NCI-H2029 (cell line): ENCODE measurements at regions not wholly inside any gene's neighbourhood (a gene's known extent, or its start where the extent isn't known, plus 50 kb on each side); places are given as distances from the start of the nearest gene placed in this dataset.

ENCODE experiments used
- DNase-seq: peaks from one replicate; lab custom pipeline; 2025; lab: John Stamatoyannopoulos, UW

DNA sequence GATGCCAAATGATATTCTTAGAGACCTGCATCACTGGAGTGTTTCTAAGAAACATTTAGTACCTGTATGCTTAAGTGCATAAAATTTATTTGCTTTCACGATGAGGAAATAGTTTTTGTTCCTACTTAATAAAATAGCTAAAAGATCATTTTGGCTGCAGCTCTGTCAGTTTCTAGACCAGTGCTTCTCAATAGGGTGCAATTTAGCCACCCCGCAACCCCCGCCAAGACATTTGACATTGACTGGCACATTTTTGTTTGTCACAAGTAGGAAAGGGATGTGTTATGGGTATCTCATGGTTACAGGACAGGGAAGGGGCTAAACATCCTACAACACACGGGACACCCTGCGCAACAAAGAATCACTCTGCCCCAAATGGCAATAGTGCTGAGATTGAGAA, 335.7 kb upstream of the HSF2 start:
- DNase-seq: no peak

DNA sequence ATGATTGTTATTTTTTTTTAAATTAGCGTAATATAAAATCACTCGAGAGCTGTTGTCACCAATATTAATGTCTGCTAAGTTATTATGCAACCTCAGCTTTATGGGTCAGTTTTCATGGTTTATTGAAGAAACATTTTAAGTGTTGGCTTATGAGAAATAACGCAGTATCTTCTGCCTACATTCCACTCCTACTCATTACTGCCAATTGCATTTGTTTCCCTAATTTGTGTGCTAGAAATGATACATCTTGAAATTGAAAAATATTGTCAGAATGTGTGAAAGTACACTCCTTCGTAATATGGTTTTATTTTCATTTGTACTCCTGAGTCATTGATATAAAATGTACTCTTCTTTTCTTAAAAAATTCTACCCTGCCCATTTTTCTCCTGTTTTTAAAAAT, 333.3 kb upstream of the HSF2 start:
- DNase-seq: no peak

DNA sequence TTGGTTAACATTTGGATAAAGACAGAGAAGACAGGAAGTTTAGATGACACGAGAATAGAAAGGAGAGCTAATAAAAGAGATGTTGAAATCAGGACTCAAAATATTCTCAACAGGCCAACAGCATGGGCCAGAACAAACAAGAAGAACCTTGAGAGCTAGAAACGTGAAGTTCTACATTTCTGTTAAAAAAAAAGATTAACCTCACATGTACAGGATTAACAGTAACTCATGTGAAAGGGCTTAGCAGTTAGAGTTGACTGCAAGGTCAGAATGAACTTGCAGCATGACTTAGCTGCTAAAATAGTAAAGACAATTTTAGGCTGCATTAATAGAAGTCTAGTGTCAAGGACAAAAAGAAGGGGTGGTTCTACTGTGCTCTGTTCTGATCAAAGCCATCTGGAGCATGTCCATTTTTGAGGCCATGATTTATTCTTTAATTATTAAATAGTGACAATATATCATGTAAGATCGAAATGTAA, 331.1 kb upstream of the HSF2 start:
- no peak for DNase-seq

DNA sequence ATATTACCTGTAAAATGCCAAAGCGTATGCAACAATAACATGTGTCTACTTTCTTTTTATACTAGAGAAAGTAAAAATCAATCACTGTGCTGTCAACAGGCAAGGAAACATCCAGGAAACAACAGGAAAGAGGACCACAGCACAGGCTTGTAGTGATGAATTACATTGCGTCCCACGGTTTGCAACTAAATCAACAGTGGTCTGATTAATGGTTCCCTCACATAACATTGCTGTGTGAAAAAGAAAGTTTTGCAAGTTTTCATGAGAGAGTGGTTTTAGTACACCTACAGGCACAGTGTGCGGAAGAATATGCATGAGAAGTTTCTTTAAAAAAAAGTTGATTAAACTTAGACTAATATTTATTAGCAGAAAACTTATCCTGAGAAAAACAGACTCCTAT, 329.5 kb upstream of the HSF2 start:
- DNase-seq: no peak

DNA sequence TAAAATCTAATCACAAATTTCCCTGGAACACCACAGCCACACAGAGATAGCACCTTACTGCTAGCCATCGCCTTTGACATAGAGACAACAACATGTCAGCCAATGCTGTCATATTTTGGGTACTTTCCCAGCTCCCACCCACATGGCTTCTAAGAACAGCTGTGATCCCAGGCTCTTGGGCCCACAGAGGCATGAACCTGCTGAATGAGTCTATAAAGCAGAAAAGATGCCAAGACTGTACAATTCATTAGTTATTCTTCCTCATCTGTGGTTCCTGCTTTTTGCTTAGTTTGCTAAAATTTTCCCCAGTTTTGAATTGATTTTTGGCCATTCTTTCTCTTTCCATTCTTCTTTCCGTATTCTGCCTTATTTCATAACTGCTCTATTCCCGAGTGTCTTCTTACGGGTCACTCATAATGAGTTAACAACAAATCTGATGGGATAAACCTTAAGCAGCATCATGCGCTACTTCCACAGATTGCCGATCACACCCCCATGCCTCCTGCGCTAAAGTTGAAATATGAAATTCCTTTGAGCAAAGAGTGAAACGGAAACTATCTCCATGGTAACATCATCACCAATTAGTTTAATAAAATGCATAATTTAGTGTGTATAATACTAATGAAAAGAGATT, 327.3 kb upstream of the HSF2 start:
- no peak for DNase-seq

DNA sequence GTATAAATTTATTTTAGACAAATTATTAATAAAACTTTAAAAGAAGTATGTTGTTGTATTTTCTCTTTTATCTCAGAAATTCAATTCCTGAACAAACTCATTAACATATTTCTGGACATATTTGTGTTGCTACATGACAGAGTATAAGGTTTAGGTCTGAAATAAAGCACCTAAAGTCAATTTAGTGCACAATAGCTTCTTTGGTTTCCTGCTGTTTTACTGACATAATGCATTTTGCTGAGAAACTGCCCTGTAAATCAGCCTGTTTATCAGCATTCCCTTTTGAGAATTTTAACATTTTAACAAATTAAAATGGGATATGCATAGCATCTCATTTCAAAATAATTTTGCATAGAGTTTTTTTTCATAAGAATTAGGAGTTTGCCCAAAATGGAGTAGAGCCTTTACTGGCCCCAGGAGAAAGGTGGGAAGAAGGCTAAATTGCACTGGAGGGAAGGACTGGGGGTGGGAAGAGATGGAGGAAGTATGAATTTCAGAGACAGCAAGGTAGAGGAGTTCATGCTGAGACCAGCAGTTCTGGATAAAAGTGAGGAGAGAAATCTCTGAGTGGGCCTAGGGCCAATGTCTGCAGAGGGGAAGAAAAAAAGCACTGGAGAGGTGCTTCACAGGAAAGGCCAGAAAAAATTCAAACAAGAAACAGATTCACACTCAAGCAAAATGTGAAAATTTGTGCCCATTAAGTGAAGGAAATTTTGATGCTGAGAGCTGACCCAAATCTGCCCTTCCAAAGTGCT, 324.2 kb upstream of the HSF2 start:
- no peak for DNase-seq

DNA sequence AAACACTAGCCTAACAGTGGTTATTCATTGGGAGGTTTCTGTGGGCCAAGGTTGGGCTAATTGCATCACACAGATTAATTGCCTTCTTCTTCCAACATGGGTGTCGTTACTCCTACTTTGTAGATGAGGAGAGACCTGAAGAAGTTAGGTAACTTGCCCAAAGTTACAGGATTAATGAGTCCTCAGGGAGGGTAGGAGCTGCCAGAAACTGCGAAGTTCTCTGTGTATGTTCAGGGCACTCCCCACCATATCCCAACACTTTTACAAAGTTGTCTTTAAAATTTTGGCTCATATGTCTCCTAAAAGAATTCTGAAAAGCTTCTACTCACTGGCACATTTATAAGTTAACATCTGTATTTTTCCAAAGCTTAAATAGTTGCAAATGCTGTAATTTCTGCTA, 323.5 kb upstream of the HSF2 start:
- no peak for DNase-seq

DNA sequence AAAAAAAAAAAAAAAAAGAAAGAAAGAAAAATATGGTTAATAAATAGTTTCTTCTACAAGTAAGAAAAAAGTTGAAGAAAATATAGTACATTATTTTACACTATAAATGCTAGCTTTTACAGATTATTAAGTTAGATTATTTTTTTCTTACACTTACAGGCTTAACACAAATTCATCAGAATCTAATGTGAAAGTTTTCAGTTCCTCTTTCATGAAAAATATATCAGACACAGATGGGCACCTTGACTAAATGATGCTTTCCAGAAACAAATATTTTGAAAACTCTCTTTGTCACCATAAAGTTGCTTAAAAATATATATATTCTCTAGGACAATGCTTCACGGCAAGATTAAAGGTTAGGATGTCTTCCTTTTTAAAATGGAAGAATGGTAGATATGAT, 321.8 kb upstream of the HSF2 start:
- no peak for DNase-seq

DNA sequence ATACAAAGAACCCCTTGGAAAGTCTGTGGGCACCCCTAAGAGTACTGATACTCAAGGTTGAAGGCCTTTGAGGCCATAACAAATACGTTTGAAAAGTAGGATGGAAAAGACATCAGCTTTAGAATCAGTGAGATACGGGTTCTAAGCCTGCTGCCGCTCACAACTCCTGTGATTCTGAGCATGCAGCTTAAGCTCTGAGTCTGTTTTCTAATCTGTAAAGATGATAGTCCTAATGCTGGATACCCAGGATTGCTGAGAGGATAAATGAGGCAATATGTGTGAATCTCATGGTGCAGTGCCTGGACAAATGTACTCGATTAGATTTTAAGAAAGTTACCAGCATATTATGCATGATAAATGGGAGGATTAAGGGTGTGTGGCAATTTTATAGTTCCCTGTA, 321.0 kb upstream of the HSF2 start:
- DNase-seq: no peak

DNA sequence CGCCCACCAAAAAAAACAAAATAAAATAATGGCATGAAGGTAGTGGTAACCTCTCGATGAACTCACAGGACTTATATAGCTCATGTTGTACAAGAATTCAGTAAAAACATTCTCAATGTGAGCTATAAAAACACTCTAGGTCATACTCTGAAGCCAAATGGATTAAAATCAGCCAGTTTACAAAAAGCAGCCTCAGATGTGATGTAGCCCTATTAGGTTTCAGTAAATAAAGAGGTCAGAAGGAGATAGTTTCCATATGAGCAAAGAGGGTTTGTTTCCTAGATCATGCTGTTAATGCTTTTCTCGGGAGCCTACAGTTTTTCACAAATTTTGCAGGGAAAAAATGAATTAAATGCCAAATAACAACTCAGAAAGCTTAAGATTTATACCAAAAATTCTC, 319.5 kb upstream of the HSF2 start:
- DNase-seq: no peak

DNA sequence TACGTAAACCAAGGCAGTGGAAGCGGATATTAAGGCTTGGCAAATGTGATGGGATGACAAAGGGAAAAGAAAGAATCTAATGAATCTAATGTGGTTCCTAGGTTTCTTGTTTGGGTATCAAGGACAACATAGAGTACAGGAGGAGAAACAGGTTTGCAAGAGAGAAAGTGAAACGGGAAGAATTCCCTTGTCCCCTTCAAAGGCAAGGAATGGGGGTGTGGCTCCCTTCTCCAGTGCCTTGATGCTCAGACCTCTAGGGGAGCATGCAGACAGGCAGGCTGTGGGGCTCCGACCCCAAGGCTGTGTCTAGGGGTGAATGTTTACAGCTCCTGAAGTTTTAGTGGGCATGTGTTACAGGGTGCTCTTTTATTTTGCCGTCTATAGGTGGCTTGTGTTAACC, 317.5 kb upstream of the HSF2 start:
- DNase-seq: no peak

DNA sequence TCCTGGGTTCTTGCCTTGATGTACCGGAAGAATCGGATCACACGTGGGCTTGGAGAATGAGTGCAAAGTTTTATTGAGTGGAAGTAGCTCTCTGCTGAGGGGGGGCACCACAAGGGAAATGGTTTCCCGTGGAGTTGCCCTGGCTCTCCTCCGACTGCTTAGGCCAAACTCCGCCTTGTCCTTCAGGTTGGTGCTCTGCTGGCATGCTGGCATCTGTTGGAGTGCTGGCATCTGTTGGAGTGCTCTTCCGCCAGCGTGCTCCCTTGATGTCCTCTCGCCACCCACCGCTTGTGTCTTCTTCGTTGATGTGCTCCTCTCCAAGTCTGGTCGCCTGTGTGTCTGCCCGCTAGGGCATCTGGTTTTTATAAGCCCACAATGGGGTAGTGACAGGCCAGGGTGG, 317.1 kb upstream of the HSF2 start:
- no peak for DNase-seq

DNA sequence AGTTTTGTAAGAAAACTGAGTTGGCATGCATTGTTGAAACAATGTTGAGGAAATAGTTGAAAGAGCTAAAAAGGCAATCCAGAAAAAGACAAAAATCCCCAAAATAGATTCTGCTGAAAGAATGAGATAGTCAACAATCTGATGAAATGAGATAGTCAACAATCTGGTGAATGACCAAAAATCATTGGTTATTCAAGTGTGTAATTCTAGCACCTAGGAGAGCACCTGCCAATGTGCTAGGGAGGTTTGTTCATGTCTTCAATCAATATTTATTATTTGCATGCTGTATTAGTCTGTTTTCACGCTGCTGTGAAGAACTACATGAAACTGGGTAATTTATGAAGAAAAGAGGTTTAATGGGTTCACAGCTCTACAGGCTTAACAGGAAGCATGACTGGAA, 307.1 kb upstream of the HSF2 start:
- no peak for DNase-seq

DNA sequence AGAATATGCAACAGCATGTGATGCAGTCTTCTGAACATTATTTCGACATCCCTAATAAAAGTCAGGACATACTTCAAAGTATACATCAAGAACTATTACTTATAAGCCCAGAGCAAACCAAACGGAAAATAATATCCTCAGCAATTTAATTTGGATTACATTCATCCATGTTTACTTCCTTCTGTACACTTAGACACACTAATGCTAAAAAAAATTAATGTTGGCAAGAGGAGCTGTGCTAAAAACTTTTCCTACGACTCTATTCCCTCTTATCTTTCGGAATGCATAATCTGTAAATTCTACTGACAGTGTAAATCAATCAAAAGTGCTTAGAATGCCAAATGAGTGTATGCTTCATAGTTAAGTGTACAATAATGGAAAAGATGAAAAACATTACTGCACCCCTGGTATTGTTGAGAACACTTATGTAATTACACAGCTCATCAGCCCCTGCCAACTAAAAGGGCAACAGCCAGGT, 301.2 kb upstream of the HSF2 start:
- no peak for DNase-seq

DNA sequence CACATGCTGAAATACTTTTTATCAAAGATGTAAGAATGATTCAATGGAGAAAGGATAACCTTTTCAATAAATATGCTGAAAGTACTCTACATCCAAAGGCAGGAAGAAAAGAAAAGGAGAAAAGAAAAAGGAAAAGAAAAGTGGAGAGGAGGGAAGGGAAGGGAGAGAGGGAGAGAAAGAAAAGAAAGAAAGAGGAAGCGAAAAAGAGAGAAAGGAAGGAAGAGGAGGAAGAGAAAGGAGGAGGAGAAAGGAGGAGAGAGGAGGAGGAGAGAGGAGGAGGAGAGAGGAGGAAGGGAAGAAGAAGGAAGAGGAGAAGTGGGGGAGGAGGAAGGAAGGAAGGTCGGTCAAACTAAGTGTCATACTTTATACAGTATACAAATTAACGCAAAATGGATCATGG, 297.4 kb upstream of the HSF2 start:
- DNase-seq: no peak

DNA sequence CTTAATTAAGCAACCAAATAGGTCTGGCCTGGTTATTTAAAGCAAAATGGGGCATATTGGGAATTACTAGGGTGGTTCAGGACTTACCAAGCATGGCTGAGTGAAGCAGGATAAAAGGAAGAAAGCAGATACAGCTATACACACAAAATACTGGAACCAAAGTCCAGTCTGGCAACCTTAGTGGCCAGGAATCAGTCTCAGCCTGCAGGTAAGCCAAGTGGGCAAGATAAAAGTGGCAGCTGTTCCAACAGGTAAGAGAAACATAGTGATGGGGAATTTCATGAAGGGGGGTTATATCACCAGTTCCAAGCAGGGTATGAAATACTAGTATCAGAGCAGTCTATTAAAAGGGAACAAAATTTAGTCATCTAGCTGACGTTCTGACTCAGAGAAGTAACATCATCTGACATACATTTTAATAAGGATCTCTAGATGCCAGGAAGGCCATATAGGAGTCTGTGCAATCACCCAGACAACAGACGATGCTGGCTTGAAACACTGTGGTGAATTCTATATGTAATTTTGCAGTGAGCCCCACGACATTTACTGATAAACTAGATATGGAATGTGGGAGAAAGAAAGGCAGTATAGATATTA, 292.1 kb upstream of the HSF2 start:
- no peak for DNase-seq

DNA sequence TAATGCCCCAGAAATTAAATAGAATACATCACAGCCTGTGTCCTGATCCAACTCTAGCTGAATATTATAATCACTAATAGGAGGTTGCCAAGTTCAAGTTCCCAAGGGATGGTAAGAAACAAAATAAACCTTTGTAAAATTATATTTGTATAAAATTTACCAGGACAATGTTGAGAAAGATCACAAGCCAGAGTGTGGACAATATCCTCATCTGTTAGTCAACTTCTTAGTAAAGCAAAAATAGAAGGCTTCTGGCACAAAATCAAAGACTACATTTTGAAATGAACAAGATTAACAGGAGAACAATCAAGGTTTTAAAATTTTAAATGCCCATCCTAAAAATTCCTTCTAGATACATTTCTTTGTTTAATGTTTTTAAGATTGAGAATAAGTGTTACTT, 290.4 kb upstream of the HSF2 start:
- DNase-seq: no peak

DNA sequence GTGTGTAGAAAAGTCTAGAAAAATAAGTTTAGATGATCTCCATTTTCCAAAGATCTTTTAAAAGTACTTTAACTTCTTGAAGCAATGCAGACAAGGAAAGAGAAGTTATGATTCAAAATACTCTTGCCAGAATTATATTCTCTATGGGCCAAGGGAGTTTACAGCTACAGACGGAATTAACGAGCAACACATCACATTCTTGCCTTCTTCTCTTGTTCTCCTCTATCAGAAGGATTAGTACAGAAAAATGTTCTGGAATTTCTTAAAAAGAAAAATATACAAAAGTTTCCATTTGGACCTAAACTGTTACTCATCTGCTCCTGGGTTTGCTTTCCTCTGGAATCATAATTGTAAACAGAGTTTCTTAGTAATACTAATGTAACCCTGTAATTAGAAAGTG, 284.7 kb upstream of the HSF2 start:
- no peak for DNase-seq

DNA sequence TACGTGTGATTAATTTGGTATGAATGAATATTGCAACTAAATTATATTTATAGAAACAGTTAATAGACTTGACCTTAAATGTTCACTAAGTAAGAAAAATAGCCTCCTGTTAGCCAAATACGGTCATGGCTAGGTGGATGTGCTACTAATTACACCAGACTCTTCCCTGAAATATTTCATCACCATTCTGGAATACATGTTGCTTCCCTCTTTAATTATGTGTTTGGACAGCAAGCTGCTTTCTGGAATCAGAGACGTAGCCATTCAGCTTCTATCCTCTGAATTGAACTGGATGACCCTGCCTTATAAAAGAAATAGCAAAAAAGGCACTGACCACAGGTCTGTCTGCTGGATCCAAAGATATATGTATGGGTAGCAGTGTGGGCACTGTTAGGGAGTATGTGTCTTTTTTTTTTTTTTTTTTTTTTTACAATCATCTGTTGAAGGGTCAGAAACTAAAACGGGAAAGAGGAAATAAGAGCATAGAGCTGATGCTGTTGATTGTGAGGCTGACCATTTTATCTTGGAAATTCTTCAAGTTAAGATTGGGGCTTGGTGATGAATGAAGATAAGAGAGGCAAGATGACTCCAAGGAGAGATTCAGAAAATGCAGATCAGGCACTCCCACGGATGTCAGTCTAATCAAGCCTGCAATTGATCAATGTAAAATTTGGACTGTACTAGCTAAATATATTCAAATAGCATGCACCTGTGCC, 283.2 kb upstream of the HSF2 start:
- no peak for DNase-seq

DNA sequence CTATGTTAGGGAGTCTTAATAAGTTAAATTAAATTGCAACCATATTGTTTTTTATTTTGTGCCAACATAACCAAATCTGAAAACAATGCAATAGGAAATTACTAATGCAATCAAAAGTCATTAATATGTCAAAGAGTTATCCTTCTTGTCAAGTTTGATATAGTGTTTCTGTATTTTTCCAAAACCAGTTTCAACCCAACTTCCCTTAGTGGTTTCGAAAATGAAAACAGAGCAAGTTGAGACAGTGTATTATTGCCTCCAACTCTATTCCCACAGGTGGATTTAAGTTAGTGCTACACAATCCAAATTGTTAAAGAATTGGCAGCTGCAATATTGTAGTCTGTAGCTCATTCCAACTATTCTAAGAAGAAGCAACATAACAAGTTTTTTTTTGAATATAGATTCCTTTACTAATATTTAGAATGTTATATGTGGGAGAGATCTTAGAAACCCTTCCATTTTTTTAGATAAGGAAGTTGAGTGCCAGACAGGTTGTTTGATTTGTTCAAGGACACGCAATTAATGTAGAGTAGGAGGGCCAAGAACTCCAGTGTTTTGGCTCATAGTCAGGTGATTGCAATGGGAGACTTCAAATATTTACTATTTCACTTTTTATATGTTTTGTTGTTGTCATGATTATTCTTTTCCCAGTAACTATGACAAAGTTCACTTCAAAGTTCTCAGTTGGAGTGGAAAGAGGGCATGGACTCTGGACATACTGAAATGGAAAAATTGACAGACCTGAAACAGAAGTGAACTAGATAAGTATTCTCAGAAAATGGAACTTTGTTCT, 282.4 kb upstream of the HSF2 start:
- no peak for DNase-seq

DNA sequence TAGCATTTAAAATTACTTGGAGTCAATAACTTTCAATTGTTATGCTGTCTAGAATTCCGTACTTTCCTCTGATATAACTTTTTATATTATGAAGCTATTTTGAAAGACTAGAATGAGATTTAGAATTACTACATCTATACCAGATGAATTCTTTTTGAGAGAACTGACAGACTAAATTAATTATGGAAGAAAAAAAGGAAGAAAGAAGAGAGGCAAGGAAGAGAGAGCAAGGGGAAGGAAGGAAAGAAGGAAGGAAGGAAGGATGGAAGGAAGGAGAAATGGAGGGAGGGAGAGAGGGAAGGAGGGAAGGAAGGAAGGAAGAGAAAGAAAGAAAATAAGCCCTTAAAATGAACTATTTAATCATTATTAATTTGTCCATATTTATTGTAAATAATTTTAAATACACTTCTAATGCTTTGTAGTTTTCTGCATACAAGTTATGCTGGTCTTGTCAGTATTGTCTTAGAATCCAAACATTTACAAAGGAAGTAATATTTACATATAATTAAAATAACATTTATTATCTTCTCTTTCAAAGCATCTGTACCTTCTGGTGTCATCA, 280.4 kb upstream of the HSF2 start:
- no peak for DNase-seq

DNA sequence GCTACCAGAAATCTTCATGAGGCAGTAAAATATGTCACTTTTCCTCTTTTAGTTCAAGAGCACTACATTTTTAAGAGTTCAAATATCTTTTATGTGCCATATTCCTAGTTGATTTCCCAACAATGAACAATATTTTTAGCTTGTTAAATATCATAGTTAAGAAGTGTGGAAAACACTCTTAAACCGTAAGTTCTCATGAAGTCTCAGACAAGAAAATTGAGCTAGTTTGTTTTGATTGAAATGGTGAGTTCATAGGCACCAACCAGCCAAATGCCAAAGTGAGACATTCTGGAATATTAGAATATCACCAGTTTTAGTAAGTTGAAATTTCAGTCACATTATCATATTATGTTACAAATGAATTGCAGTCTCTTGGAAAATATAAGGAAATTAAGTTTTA, 277.2 kb upstream of the HSF2 start:
- no peak for DNase-seq
